MM.1S (cell line): ENCODE measurements at regions not wholly inside any gene's neighbourhood (a gene's known extent, or its start where the extent isn't known, plus 50 kb on each side); places are given as distances from the start of the nearest gene placed in this dataset.
A peak's percentile ranks its signal among the peaks of the same experiment; 100 is the strongest.
"Not testable (repeated sequence)": the region's sequence is repeated elsewhere in the genome, so short reads cannot be mapped to it uniquely, and the experiment has no call there.

ENCODE experiments used
- DNase-seq: peaks from one replicate; pipeline ENCODE4 v3.0.0-alpha.2; 2015
- H2AFZ ChIP-seq: fragments of 300-600 bp; sonication (generic); 2 replicates; pipeline ENCODE4 v1.6.0; 2016; ENCODE audit warnings: antibody characterized with exemption, low read length
- H3F3A ChIP-seq: fragments of 300-600 bp; sonication (generic); 2 replicates; pipeline ENCODE4 v1.6.1; 2016; ENCODE audit warnings: mild to moderate bottlenecking, antibody characterized with exemption, low read length, moderate library complexity, mixed read lengths; ENCODE audit not compliant: insufficient read depth
- H3K27ac ChIP-seq: fragments of 300-600 bp; sonication (generic); 2 replicates; pipeline ENCODE4 v1.5.1; 2016; ENCODE audit warnings: mild to moderate bottlenecking, low read length
- H3K27me3 ChIP-seq: fragments of 300-600 bp; sonication (generic); replicated peaks from 2 replicates; pipeline ENCODE4 v1.6.0; 2016; ENCODE audit warnings: low read length; ENCODE audit not compliant: insufficient read depth
- H3K36me3 ChIP-seq: fragments of 300-600 bp; sonication (generic); replicated peaks from 2 replicates; pipeline ENCODE4 v1.6.1; 2016; ENCODE audit warnings: mild to moderate bottlenecking, low read length, mixed read lengths; ENCODE audit not compliant: insufficient read depth
- H3K4me1 ChIP-seq: fragments of 300-600 bp; sonication (generic); 2 replicates; pipeline ENCODE4 v1.6.1; 2016; ENCODE audit warnings: low read length, mixed read lengths
- H3K4me2 ChIP-seq: fragments of 300-600 bp; sonication (generic); 2 replicates; pipeline ENCODE4 v1.6.0; 2016; ENCODE audit warnings: low read depth, low read length
- H3K4me3 ChIP-seq: fragments of 300-600 bp; sonication (generic); 2 replicates; pipeline ENCODE4 v1.5.1; 2016; ENCODE audit warnings: low read length, mixed read lengths
- H3K79me2 ChIP-seq: fragments of 300-600 bp; sonication (generic); 2 replicates; pipeline ENCODE4 v1.6.1; 2016; ENCODE audit warnings: mixed run types, low read length, mixed read lengths
- H3K9ac ChIP-seq: fragments of 300-600 bp; sonication (generic); 2 replicates; pipeline ENCODE4 v1.6.1; 2016; ENCODE audit warnings: low read length, mixed read lengths
- H3K9me2 ChIP-seq: fragments of 300-600 bp; sonication (generic); replicated peaks from 2 replicates; pipeline ENCODE4 v1.6.1; 2016; ENCODE audit warnings: mild to moderate bottlenecking, low read length, mixed read lengths; ENCODE audit not compliant: insufficient read depth
- H3K9me3 ChIP-seq: fragments of 300-600 bp; sonication (generic); replicated peaks from 2 replicates; pipeline ENCODE4 v1.6.1; 2016; ENCODE audit warnings: mild to moderate bottlenecking, low read length, mixed read lengths; ENCODE audit not compliant: insufficient read depth
- H4K20me1 ChIP-seq: fragments of 300-600 bp; sonication (generic); 2 replicates; pipeline ENCODE4 v1.6.1; 2016; ENCODE audit warnings: mild to moderate bottlenecking, low read length, moderate library complexity, mixed read lengths; ENCODE audit not compliant: insufficient read depth
- EZH2 ChIP-seq: fragments of 300-600 bp; sonication (generic); optimal IDR thresholded peaks from 2 replicates; pipeline ENCODE3; 2017; ENCODE audit warnings: low read depth, mild to moderate bottlenecking, antibody characterized with exemption, low read length, mixed read lengths
- EZH2phosphoT487 ChIP-seq: fragments of 300-600 bp; sonication (generic); IDR thresholded peaks from 2 replicates; pipeline ENCODE4 v1.6.1; 2018; ENCODE audit warnings: antibody characterized with exemption, low read length
- TF ChIP-seq, protein P1 (sequence below): fragments of 300-600 bp; sonication (generic); IDR thresholded peaks from 2 replicates; pipeline ENCODE4 v1.5.1; 2016; ENCODE audit warnings: antibody characterized with exemption, low read length, mixed read lengths

DNA sequence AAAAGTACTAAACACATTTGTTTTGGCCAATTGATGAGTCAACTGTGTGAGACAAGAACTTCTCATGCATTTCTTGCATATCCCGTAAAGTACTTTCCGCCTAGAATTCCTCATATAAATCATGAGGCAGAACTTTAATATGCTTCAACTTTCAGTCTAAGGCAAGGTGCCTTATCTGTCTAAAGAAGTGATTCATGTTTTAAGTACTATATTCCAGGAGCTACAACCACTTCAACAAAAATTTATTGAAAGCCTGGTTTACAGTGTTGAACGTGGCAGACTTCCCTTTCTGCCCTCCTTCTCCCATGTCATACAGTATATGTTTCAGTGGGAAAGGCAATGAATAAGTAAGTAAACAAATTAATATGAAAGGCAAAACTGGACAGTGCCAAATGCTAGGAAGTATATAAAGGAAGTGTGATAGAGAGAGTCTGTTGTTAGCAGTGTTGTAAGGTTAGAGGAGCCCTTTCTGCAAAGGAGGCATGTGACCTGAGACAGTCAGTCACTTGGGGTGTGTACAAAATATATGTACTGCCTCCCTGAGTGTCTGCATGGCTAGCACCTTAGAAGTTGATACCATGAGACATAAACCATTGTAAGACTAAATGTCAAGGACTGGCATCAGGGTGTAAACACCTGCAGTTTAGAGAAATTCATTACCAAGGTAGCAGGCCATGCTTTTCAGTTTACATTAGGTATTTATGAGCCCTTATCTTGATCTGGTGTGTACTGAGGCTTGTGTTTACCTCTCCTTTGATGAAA, 362.2 kb downstream of the SRGAP2C start:
- no peaks in the 10 kb centered on the region for H3K9me3 ChIP-seq
- no peak overlapping the region for H2AFZ ChIP-seq
- no peaks in the 10 kb centered on the region for H3K27me3 ChIP-seq
- H3K4me1 ChIP-seq: no peaks in the 10 kb centered on the region
- no peak for TF ChIP-seq EZH2phosphoT487
- no peak for TF ChIP-seq EZH2
- TF ChIP-seq, protein P1, sequence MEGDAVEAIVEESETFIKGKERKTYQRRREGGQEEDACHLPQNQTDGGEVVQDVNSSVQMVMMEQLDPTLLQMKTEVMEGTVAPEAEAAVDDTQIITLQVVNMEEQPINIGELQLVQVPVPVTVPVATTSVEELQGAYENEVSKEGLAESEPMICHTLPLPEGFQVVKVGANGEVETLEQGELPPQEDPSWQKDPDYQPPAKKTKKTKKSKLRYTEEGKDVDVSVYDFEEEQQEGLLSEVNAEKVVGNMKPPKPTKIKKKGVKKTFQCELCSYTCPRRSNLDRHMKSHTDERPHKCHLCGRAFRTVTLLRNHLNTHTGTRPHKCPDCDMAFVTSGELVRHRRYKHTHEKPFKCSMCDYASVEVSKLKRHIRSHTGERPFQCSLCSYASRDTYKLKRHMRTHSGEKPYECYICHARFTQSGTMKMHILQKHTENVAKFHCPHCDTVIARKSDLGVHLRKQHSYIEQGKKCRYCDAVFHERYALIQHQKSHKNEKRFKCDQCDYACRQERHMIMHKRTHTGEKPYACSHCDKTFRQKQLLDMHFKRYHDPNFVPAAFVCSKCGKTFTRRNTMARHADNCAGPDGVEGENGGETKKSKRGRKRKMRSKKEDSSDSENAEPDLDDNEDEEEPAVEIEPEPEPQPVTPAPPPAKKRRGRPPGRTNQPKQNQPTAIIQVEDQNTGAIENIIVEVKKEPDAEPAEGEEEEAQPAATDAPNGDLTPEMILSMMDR: no peak
- no peak overlapping the region for H3K4me2 ChIP-seq
- H3K9me2 ChIP-seq: no peaks in the 10 kb centered on the region
- H3K36me3 ChIP-seq: no peaks in the 10 kb centered on the region
- no peak overlapping the region for H3K4me3 ChIP-seq
- H3K9ac ChIP-seq: no peak overlapping the region
- H3K27ac ChIP-seq: no peak overlapping the region
- no peaks in the 10 kb centered on the region for H3K79me2 ChIP-seq
- H4K20me1 ChIP-seq: no peaks in the 10 kb centered on the region
- no peaks in the 10 kb centered on the region for H3F3A ChIP-seq
- no peak for DNase-seq

DNA sequence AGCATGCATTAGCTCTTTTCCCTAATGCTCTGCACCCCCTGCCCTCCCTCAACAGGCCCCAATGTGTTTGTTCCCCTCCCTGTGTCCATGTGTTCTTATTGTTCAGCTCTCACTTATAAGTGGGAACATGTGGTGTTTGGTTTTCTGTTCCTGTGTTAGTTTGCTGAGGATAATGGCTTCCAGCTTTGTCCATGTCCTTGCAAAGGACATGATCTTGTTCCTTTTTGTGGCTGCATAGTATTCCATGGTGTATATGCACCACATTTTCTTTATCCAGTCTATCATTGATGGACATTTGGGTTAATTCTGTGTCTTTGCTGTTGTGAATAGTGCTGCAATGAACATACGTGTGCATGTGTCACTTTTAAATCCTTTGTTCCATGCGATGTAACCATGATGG, 363.0 kb downstream of the SRGAP2C start:
- H3K36me3 ChIP-seq, H3K9me2 ChIP-seq, H3K27me3 ChIP-seq, H3F3A ChIP-seq, H3K9me3 ChIP-seq, H4K20me1 ChIP-seq, DNase-seq, H3K4me2 ChIP-seq, H2AFZ ChIP-seq, H3K4me3 ChIP-seq, H3K79me2 ChIP-seq, H3K4me1 ChIP-seq, H3K9ac ChIP-seq, H3K27ac ChIP-seq: not testable (repeated sequence)

DNA sequence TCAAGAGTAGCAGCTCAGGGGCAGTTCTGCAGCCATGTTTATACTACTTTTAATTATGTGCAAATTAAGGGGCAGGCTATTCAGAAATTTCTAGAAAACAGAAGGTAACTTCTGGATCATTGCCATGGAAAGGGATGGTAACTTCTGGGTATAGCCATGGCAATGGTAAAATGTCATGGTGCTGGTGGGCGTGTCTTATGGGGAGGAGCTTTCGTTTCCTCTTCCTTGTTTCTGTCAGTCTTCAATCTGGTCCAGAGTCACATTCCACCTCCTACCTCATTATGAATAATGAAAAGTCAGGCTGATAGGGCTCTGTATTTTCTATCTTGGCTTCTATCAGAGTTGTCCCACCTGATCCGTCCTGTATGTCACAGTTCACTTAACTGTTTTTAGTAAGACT, 366.0 kb downstream of the SRGAP2C start:
- H3K4me3 ChIP-seq, H3K27ac ChIP-seq, H2AFZ ChIP-seq, H3K36me3 ChIP-seq, H3K4me1 ChIP-seq, H4K20me1 ChIP-seq, H3K27me3 ChIP-seq, H3K79me2 ChIP-seq, DNase-seq, H3F3A ChIP-seq, H3K9me3 ChIP-seq, H3K9ac ChIP-seq, H3K4me2 ChIP-seq, H3K9me2 ChIP-seq: not testable (repeated sequence)

DNA sequence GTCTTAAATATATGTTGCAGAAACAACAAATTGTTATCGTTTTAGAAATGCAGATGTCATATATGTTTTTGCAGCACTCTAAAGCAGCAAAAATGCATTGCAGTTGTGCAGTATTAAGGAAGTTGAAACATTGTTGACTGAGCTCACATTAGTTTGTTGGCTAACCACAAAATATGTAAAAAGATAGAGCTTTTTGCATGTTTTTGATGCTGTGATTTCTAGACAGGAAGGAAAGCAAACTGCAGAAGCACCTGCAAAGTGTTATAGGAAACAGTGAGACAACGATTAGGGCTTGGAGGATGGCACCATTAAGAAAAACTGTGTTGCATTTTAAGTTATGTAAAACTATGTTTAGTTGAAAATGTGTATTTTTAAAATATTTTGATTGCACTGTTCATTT, 366.7 kb downstream of the SRGAP2C start:
- H3K36me3 ChIP-seq, H3K9ac ChIP-seq, H3K27me3 ChIP-seq, H3K9me2 ChIP-seq, H3K4me2 ChIP-seq, H2AFZ ChIP-seq, H3K27ac ChIP-seq, H3F3A ChIP-seq, H3K4me3 ChIP-seq, H3K79me2 ChIP-seq, H3K4me1 ChIP-seq, H4K20me1 ChIP-seq, H3K9me3 ChIP-seq: not testable (repeated sequence)
- DNase-seq: peak; percentile 33

DNA sequence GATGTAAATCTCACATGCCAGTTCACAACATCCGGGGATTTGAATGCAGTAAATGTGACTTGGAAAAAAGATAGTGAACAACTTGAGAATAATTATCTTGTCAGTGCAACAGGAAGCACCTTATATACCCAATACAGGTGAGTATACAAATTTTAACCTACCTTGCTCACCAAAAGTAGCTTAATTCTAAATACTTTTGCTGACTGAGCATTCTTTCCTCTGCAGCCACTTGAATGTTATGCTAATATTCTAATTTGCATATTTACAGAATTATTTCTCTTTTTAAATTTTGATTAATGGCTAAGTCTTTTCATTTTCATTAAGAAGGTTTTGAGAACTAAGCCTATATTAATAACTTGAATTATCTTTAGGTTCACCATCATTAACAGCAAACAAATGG, 371.8 kb downstream of the SRGAP2C start:
- not testable (repeated sequence) for H3K27me3 ChIP-seq, DNase-seq, H3K4me2 ChIP-seq, H3K27ac ChIP-seq, H3K9me2 ChIP-seq, H3K4me1 ChIP-seq, H3F3A ChIP-seq, H3K9ac ChIP-seq, H3K4me3 ChIP-seq, H3K9me3 ChIP-seq, H2AFZ ChIP-seq, H3K36me3 ChIP-seq, H4K20me1 ChIP-seq, H3K79me2 ChIP-seq

DNA sequence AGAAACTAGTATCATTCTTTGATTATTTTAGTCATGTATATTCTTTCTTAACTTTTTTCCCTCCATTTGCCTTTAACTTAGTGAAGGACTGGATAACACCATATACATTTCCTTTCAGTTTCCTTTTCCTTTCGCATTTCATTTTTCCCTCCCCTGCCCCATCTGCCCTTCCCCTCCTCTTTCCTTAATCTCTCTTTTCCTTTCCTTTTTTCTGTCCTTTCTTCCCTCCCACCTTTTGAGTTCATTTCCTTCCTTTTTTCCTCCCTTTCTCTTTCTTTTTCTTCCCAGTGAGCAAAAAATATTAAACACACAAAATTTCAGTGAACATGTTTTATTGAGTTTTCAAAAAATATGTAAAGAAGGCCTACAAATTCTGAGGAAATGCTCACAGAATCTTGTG, 373.3 kb downstream of the SRGAP2C start:
- H2AFZ ChIP-seq, H3K36me3 ChIP-seq, H3K27ac ChIP-seq, H3K4me2 ChIP-seq, H3K79me2 ChIP-seq, H3K9me2 ChIP-seq, H3F3A ChIP-seq, H3K9me3 ChIP-seq, DNase-seq, H4K20me1 ChIP-seq, H3K9ac ChIP-seq, H3K27me3 ChIP-seq, H3K4me1 ChIP-seq, H3K4me3 ChIP-seq: not testable (repeated sequence)
